ENCODE measurements at regions not wholly inside any gene's neighbourhood (a gene's known extent, or its start where the extent isn't known, plus 50 kb on each side); places are given as distances from the start of the nearest gene placed in this dataset.

DNA sequence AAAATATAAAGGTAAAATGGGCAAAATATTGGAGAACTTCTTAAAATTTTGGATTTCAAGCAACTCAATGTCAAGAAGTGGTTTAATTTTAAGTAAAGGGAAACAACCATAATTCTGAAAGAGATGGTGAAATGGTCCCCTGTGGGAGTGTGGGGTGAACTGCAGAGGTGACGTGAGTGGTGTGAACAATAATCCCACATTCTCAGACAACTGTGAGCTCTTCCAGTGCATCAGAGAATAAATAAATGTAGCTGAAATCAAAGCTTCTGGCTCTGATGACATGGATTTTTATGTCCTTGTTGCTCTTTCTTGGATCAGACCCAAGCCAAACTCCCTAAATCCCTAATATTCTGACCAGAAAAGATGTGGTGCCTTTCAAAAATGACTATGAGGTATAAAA, 672.7 kb downstream of the ZEB2 start:
- Histone ChIP-seq H3K27ac (no peak overlapping the region), H3K27me3 (replicated peaks in 1 of 7) (peaks cover 0 to 3% (median 0%) of the 10 kb centered on the region in 7 donors), H3K4me1 (no peaks in the 10 kb centered on the region), H3K36me3 (no peaks in the 10 kb centered on the region), H3K9me3 (no peaks in the 10 kb centered on the region), H3K4me3 (no peak overlapping the region)
- intact Hi-C loops (cut with DNase I; ENCODE audit: low total_unique reads) = no loop called here
- DNase-seq = no peak
- no peak for TF ChIP-seq POLR2A (IDR thresholded peaks at IDR 0.05)
- TF ChIP-seq CTCF (IDR thresholded peaks at IDR 0.05 in 8 of 11, conservative IDR thresholded peaks at IDR 0.05 in 3 of 11) = no peak
- TF ChIP-seq POLR2AphosphoS5 (IDR thresholded peaks at IDR 0.05) = no peak
- 75 to 89% (median 86%) methylated on average over 1 of the region's 1 CpG for WGBS, 5 donors

DNA sequence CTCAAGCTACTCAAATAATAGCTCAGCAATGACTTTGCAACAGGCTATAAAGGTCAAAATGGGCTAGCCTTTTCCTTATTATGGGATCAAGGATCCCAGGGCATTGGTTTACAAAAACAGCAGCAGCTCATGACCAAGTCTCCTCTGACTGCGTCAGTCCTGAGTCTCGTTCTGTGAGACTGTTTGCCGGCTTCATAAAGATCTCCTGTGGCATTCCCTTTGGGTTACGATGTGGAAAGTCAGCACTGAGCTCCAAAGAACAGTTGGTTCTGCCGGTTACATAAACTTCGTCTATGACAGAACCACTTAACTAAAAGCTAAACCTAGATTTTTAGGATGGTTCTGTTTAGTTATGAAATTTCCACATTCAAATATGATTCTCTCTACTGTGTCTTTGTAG, 674.9 kb downstream of the ZEB2 start:
- Histone ChIP-seq H3K27me3 (replicated peaks in 1 of 7) (peaks cover 0 to 3% (median 0%) of the 10 kb centered on the region in 7 donors), H3K36me3 (no peaks in the 10 kb centered on the region), H3K4me3 (no peak overlapping the region), H3K27ac (no peak overlapping the region), H3K4me1 (no peaks in the 10 kb centered on the region), H3K9me3 (no peaks in the 10 kb centered on the region)
- DNase-seq = no peak
- intact Hi-C loops (cut with DNase I; ENCODE audit: low total_unique reads) = no loop called here
- 82 to 97% (median 92%) methylated on average over 6 of the region's 6 CpGs for WGBS, 5 donors
- no peak for TF ChIP-seq CTCF (IDR thresholded peaks at IDR 0.05 in 8 of 11, conservative IDR thresholded peaks at IDR 0.05 in 3 of 11)
- no peak for TF ChIP-seq POLR2AphosphoS5 (IDR thresholded peaks at IDR 0.05)
- no peak for TF ChIP-seq POLR2A (IDR thresholded peaks at IDR 0.05)

DNA sequence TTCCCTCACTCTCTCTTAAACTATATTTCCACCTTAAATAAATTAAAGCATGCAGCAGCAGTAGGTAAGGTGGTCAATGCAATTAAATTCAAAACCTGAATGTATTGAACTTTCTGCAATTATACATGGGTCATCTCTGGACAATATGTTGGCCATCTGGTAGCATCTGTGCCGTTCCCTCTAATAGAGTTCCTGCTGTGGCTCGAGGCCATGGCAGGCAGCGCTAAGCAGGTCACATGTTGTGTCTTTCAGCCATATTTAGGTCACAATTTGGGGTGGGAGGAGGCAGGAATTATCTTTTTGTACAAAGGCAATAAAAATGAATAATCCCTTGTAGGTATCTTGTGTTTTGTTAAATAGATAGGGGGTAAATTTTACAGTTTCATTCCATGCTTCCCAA, 676.2 kb downstream of the ZEB2 start:
- H3K9me3 ChIP-seq = no peaks in the 10 kb centered on the region
- no peak overlapping the region for H3K27ac ChIP-seq
- H3K36me3 ChIP-seq = no peaks in the 10 kb centered on the region
- H3K4me1 ChIP-seq = no peaks in the 10 kb centered on the region
- no peak overlapping the region for H3K4me3 ChIP-seq
- peaks cover 0 to 3% (median 0%) of the 10 kb centered on the region in 7 donors for H3K27me3 ChIP-seq (replicated peaks in 1 of 7)
- intact Hi-C loops (cut with DNase I; ENCODE audit: low total_unique reads) = no loop called here
- TF ChIP-seq CTCF (IDR thresholded peaks at IDR 0.05 in 8 of 11, conservative IDR thresholded peaks at IDR 0.05 in 3 of 11) (no peak), POLR2AphosphoS5 (IDR thresholded peaks at IDR 0.05) (no peak), POLR2A (IDR thresholded peaks at IDR 0.05) (no peak)
- WGBS, 5 donors = 86 to 97% (median 92%) methylated on average over 3 of the region's 3 CpGs
- DNase-seq = no peak

DNA sequence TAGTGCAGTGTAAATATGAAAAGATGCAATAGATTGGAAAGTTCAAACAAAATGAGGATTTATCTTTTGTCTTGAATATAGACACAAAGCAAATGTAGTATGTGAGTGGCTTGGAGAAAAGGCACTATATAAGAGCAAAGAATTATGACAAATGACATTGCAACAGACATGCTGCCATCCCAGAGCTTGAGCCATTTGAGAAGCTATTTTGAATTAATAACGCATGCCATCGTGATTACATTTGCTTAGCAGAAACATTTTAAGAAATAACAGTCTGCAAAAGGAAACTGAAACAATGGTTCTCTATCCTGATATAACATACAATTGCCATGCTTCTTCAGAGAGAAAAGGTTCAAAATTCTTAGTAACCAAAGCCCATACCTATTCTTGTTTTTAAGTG, 677.1 kb downstream of the ZEB2 start:
- Histone ChIP-seq H3K4me3 (no peak overlapping the region), H3K4me1 (no peaks in the 10 kb centered on the region), H3K36me3 (no peaks in the 10 kb centered on the region), H3K27me3 (replicated peaks in 1 of 7) (peaks cover 0 to 3% (median 0%) of the 10 kb centered on the region in 7 donors), H3K27ac (no peak overlapping the region), H3K9me3 (no peaks in the 10 kb centered on the region)
- TF ChIP-seq CTCF (IDR thresholded peaks at IDR 0.05 in 8 of 11, conservative IDR thresholded peaks at IDR 0.05 in 3 of 11) (no peak), POLR2A (IDR thresholded peaks at IDR 0.05) (no peak), POLR2AphosphoS5 (IDR thresholded peaks at IDR 0.05) (no peak)
- intact Hi-C loops (cut with DNase I; ENCODE audit: low total_unique reads) = no loop called here
- no peak for DNase-seq
- WGBS, 5 donors = 65 to 86% (median 81%) methylated on average over 2 of the region's 2 CpGs

All from spleen (tissue), 11 donors.